Neural progenitor cell (in vitro differentiated cells): ENCODE measurements at regions not wholly inside any gene's neighbourhood (a gene's known extent, or its start where the extent isn't known, plus 50 kb on each side); places are given as distances from the start of the nearest gene placed in this dataset.

Experiments
- DNase-seq: peaks from one replicate; pipeline ENCODE4 v3.0.0-alpha.2; 2016; ENCODE audit warnings: low spot score
- H2AFZ ChIP-seq: fragments of 200-600 bp; sonication (generic); replicated peaks from 2 replicates; pipeline ENCODE4 v1.6.1; 2016; ENCODE audit warnings: antibody characterized with exemption
- H3F3A ChIP-seq: fragments of 200-600 bp; sonication (generic); 2 replicates; pipeline ENCODE4 v1.6.1; 2016; ENCODE audit warnings: antibody characterized with exemption, low read depth
- H3K27ac ChIP-seq: fragments of 200-600 bp; sonication (generic); 2 replicates; pipeline ENCODE4 v1.5.1; 2016; ENCODE audit warnings: mild to moderate bottlenecking
- H3K27me3 ChIP-seq: fragments of 200-600 bp; sonication (generic); 2 replicates; pipeline ENCODE4 v1.6.1; 2016; ENCODE audit warnings: mild to moderate bottlenecking, moderate library complexity
- H3K36me3 ChIP-seq: fragments of 200-600 bp; sonication (generic); 2 replicates; pipeline ENCODE4 v1.5.1; 2016
- H3K4me1 ChIP-seq: fragments of 200-600 bp; sonication (generic); 2 replicates; pipeline ENCODE4 v1.6.1; 2016; ENCODE audit warnings: mixed run types
- H3K4me2 ChIP-seq: fragments of 200-600 bp; sonication (generic); 2 replicates; pipeline ENCODE4 v1.6.1; 2016
- H3K4me3 ChIP-seq: fragments of 200-600 bp; sonication (generic); 2 replicates; pipeline ENCODE4 v1.5.1; 2016
- H3K79me2 ChIP-seq: fragments of 200-600 bp; sonication (generic); 2 replicates; pipeline ENCODE4 v1.6.1; 2016; ENCODE audit warnings: low read depth
- H3K9ac ChIP-seq: fragments of 200-600 bp; sonication (generic); 2 replicates; pipeline ENCODE4 v1.6.1; 2016
- H3K9me3 ChIP-seq: fragments of 200-600 bp; sonication (generic); 2 replicates; pipeline ENCODE4 v1.5.1; 2016; ENCODE audit warnings: low read depth
- H4K20me1 ChIP-seq: fragments of 200-600 bp; sonication (generic); 2 replicates; pipeline ENCODE4 v1.6.1; 2016; ENCODE audit warnings: low read depth
- H3K27ac Mint-ChIP-seq: 3 replicates; pipeline ENCODE4 v1.8.0; 2021; ENCODE audit warnings: mixed read lengths
- H3K27me3 Mint-ChIP-seq: 2 replicates; pipeline ENCODE4 v1.8.0; 2022; ENCODE audit warnings: low read depth, mild to moderate bottlenecking, inconsistent platforms, moderate library complexity, mixed read lengths; ENCODE audit not compliant: insufficient read depth
- H3K36me3 Mint-ChIP-seq: 3 replicates; pipeline ENCODE4 v1.8.0; 2021; ENCODE audit warnings: mixed read lengths
- H3K4me1 Mint-ChIP-seq: 3 replicates; pipeline ENCODE4 v1.8.0; 2021; ENCODE audit warnings: mixed read lengths
- H3K4me3 Mint-ChIP-seq: 3 replicates; pipeline ENCODE4 v1.8.0; 2021; ENCODE audit warnings: mild to moderate bottlenecking, moderate library complexity, mixed read lengths
- H3K9me3 Mint-ChIP-seq: 3 replicates; pipeline ENCODE4 v1.8.0; 2020; ENCODE audit warnings: mixed read lengths
- EZH2 ChIP-seq: fragments of 200-600 bp; sonication (generic); IDR thresholded peaks from 2 replicates; pipeline ENCODE4 v1.6.1; 2017; ENCODE audit warnings: antibody characterized with exemption, mild to moderate bottlenecking, moderate library complexity
- EZH2phosphoT487 ChIP-seq: fragments of 200-600 bp; sonication (generic); IDR thresholded peaks from 2 replicates; pipeline ENCODE4 v1.6.1; 2017; ENCODE audit warnings: antibody characterized with exemption
- TF ChIP-seq, protein P1 (sequence below): fragments of 200-600 bp; sonication (generic); IDR thresholded peaks from 2 replicates; pipeline ENCODE4 v1.5.1; 2017; ENCODE audit warnings: antibody characterized with exemption, mild to moderate bottlenecking

DNA sequence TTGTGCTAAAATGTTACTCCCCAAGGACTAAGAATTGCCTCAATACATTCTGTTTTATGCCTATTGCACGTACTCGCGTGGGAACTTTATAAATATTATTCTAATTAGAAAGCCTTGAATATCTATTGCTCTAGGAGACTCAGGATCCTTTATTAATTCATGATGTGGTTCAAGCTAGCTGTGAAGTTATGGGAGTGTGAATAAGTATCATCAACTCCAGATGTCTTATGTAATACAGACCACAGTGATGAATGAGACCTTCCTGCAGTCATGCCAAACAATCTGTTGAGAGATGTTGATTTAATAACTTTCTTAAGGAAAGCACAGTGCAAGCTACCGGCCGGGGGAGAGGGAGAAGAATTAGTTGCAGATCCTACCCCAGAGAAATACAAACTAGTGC, 519.2 kb upstream of the ZP4 start:
- no peaks in the 10 kb centered on the region for H3K9me3 Mint-ChIP-seq
- Histone ChIP-seq H3F3A (no peaks in the 10 kb centered on the region), H3K79me2 (no peaks in the 10 kb centered on the region), H3K4me1 (no peaks in the 10 kb centered on the region), H2AFZ (no peak overlapping the region), H4K20me1 (no peaks in the 10 kb centered on the region), H3K9ac (no peak overlapping the region), H3K4me3 (no peak overlapping the region), H3K27me3 (no peaks in the 10 kb centered on the region), H3K27ac (no peak overlapping the region), H3K36me3 (no peaks in the 10 kb centered on the region), H3K4me2 (no peak overlapping the region), H3K9me3 (no peaks in the 10 kb centered on the region)
- H3K4me3 Mint-ChIP-seq, result no peak overlapping the region
- no peak for DNase-seq
- H3K36me3 Mint-ChIP-seq, result no peaks in the 10 kb centered on the region
- no peaks in the 10 kb centered on the region for H3K27me3 Mint-ChIP-seq
- H3K27ac Mint-ChIP-seq, result no peak overlapping the region
- no peak for TF ChIP-seq EZH2
- TF ChIP-seq, protein P1, sequence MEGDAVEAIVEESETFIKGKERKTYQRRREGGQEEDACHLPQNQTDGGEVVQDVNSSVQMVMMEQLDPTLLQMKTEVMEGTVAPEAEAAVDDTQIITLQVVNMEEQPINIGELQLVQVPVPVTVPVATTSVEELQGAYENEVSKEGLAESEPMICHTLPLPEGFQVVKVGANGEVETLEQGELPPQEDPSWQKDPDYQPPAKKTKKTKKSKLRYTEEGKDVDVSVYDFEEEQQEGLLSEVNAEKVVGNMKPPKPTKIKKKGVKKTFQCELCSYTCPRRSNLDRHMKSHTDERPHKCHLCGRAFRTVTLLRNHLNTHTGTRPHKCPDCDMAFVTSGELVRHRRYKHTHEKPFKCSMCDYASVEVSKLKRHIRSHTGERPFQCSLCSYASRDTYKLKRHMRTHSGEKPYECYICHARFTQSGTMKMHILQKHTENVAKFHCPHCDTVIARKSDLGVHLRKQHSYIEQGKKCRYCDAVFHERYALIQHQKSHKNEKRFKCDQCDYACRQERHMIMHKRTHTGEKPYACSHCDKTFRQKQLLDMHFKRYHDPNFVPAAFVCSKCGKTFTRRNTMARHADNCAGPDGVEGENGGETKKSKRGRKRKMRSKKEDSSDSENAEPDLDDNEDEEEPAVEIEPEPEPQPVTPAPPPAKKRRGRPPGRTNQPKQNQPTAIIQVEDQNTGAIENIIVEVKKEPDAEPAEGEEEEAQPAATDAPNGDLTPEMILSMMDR, result no peak
- TF ChIP-seq EZH2phosphoT487, result no peak
- no peaks in the 10 kb centered on the region for H3K4me1 Mint-ChIP-seq

DNA sequence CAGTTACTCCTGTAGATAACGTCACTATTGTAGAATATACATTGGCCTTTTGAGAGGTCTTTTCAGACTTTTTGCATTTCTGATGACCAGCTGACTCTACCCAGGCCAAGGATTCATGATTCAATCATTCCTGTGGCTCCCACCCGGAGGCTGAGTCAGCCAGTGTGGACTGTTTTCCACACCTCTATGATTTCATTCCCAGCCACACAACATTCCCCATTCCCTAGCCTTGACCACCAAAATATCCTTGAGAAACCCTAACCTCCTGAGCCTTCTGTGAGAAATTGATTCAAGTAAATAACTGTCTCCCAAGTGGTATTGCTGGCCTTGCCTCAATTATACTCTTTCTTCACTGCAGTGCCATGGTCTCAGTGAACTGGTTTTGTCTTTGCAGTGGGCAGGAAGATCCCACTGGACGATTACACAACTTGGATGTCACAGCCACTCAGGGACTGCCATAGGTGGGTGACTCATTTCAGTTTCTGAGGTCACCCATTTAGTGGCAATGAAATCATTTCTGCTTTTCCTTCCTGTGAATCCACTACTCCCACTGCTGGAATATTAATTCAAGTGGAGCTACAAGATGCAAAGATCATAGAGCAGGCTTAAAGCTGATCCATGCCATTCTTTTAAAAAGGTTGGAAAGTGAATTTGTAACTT, 518.6 kb upstream of the ZP4 start:
- Histone ChIP-seq H3K4me3 (no peak overlapping the region), H3K9ac (no peak overlapping the region), H3K27ac (no peak overlapping the region), H3K27me3 (no peaks in the 10 kb centered on the region), H3F3A (no peaks in the 10 kb centered on the region), H3K4me2 (no peak overlapping the region), H4K20me1 (no peaks in the 10 kb centered on the region), H3K36me3 (no peaks in the 10 kb centered on the region), H3K4me1 (no peaks in the 10 kb centered on the region), H3K79me2 (no peaks in the 10 kb centered on the region), H2AFZ (no peak overlapping the region), H3K9me3 (no peaks in the 10 kb centered on the region)
- Mint-ChIP-seq H3K4me1 (peaks cover 5% of the 10 kb centered on the region), H3K36me3 (no peaks in the 10 kb centered on the region), H3K27me3 (no peaks in the 10 kb centered on the region), H3K4me3 (no peak overlapping the region), H3K9me3 (no peaks in the 10 kb centered on the region), H3K27ac (no peak overlapping the region)
- DNase-seq, result no peak
- TF ChIP-seq EZH2 (no peak), EZH2phosphoT487 (no peak)
- TF ChIP-seq, protein P1, result no peak

DNA sequence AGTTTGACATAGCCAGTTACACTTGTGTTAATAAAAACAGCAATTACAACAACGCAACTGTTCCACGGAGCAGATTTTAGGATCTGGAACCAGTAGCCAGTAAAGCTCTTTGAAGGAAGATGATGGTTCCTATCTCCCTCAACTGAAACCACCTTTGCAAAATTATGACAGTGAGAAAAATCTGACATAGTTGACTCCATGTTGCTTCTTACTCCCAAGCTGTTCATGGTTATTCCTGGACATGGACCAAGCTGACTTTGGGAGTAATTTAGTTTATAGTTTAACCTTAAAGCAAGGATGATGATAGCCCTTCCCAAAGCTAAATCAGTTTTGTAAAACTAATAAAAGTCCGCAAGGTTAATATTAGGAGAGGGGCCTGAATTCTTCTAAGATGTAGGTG, 518.0 kb upstream of the ZP4 start:
- peaks cover 6% of the 10 kb centered on the region for H3K4me1 Mint-ChIP-seq
- no peak overlapping the region for H3K27ac Mint-ChIP-seq
- no peak overlapping the region for H3K4me3 Mint-ChIP-seq
- H3K27me3 ChIP-seq, result no peaks in the 10 kb centered on the region
- H3K9ac ChIP-seq, result no peak overlapping the region
- DNase-seq, result no peak
- no peaks in the 10 kb centered on the region for H3K9me3 ChIP-seq
- H3K4me2 ChIP-seq, result no peak overlapping the region
- H3K36me3 Mint-ChIP-seq, result no peaks in the 10 kb centered on the region
- H3K36me3 ChIP-seq, result no peaks in the 10 kb centered on the region
- no peaks in the 10 kb centered on the region for H3K27me3 Mint-ChIP-seq
- no peaks in the 10 kb centered on the region for H4K20me1 ChIP-seq
- no peaks in the 10 kb centered on the region for H3F3A ChIP-seq
- H3K79me2 ChIP-seq, result no peaks in the 10 kb centered on the region
- no peaks in the 10 kb centered on the region for H3K4me1 ChIP-seq
- TF ChIP-seq EZH2 (no peak), EZH2phosphoT487 (no peak)
- TF ChIP-seq, protein P1, result no peak
- H2AFZ ChIP-seq, result no peak overlapping the region
- no peak overlapping the region for H3K27ac ChIP-seq
- no peaks in the 10 kb centered on the region for H3K9me3 Mint-ChIP-seq
- H3K4me3 ChIP-seq, result no peak overlapping the region
